ENCODE measurements at regions not wholly inside any gene's neighbourhood (a gene's known extent, or its start where the extent isn't known, plus 50 kb on each side); places are given as distances from the start of the nearest gene placed in this dataset.

DNA sequence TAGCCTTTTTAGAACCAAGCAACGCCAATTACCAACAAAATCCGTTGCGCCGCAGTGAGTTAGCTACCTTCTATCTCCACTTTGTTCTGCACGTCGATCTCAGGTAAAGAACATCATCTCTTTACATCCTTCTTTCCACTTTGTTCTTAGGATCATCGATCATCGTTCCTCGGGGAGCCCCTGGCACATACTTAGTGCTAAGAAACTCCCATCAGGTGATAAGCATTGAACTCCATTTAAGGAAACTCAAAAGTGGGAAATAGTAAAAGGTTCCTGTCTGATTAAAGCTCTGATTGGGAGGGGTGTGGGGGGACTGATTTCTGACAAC, 227.0 kb upstream of the PRSS16 start:
- no peak for DNase-seq
- Histone ChIP-seq H3K4me1 (ENCODE audit: insufficient read depth) (no peaks in the 10 kb centered on the region), H3K27me3 (no peaks in the 10 kb centered on the region), H3K9me3 (peaks cover 0 to 9% of the 10 kb centered on the region in 2 donors), H3K36me3 (no peaks in the 10 kb centered on the region), H3K27ac (peak overlapping the region in 1 of 2 donors; percentile 89), H3K4me3 (peak overlapping the region; percentile 81)
- WGBS, 3 donors = 66 to 86% (median 68%) methylated on average over 9 of the region's 9 CpGs
- intact Hi-C loops (cut with DNase I) = no loop called here
- TF ChIP-seq POLR2A (IDR thresholded peaks at IDR 0.05) (no peak), EP300 (IDR thresholded peaks at IDR 0.05) (no peak)
- TF ChIP-seq, protein P1, sequence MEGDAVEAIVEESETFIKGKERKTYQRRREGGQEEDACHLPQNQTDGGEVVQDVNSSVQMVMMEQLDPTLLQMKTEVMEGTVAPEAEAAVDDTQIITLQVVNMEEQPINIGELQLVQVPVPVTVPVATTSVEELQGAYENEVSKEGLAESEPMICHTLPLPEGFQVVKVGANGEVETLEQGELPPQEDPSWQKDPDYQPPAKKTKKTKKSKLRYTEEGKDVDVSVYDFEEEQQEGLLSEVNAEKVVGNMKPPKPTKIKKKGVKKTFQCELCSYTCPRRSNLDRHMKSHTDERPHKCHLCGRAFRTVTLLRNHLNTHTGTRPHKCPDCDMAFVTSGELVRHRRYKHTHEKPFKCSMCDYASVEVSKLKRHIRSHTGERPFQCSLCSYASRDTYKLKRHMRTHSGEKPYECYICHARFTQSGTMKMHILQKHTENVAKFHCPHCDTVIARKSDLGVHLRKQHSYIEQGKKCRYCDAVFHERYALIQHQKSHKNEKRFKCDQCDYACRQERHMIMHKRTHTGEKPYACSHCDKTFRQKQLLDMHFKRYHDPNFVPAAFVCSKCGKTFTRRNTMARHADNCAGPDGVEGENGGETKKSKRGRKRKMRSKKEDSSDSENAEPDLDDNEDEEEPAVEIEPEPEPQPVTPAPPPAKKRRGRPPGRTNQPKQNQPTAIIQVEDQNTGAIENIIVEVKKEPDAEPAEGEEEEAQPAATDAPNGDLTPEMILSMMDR (IDR thresholded peaks at IDR 0.05) = no peak

DNA sequence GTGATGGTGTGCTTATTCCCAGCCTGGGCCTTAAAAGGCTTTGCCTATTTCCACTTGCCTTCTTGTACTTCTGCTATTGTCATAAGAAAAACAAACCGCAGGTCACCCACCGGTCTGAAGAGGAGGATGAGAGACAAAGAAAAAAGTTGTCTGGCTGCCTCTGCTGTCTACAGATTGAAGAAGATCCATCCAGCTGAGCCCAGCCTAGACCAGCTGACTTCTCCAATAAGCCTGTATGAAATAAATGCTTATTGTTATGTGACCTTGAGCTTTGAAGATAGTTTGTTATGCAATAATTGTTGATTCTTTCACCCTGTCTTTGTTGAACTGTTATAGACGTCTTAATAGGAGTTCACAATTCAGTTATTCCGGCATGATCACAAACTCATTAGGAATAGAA, 223.8 kb upstream of the PRSS16 start:
- Histone ChIP-seq H3K4me3 (no peak overlapping the region), H3K36me3 (no peaks in the 10 kb centered on the region), H3K27me3 (no peaks in the 10 kb centered on the region), H3K27ac (no peak overlapping the region), H3K4me1 (ENCODE audit: insufficient read depth) (no peaks in the 10 kb centered on the region), H3K9me3 (peaks cover 0 to 6% of the 10 kb centered on the region in 2 donors)
- no peak for DNase-seq
- TF ChIP-seq, protein P1 (IDR thresholded peaks at IDR 0.05) = no peak
- TF ChIP-seq EP300 (IDR thresholded peaks at IDR 0.05) (no peak), POLR2A (IDR thresholded peaks at IDR 0.05) (no peak)
- intact Hi-C loops (cut with DNase I) = no loop called here
- 83 to 89% (median 84%) methylated on average over 4 of the region's 4 CpGs for WGBS, 3 donors

DNA sequence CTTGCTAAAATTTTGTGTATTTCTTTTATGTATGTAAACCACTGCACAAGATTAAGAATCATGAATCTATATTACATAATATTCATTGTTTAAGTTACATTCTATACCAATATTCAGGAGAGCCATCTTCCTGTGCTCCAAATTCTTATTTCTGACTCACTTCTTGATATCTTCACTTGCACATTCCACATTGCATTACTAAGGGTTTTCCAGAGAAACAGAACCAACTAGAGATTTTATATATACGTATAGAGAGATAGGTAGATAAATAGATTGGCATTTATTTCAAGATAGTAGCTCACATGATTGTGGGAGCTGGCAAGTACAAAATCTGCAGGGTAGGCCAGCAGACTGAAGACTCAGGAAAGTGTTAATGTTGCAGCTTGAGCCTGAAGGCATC, 222.2 kb upstream of the PRSS16 start:
- H3K4me1 ChIP-seq (ENCODE audit: insufficient read depth) = no peaks in the 10 kb centered on the region
- TF ChIP-seq EP300 (IDR thresholded peaks at IDR 0.05) = no peak
- no peak for TF ChIP-seq POLR2A (IDR thresholded peaks at IDR 0.05)
- TF ChIP-seq, protein P1 (IDR thresholded peaks at IDR 0.05) = no peak
- H3K9me3 ChIP-seq = peaks cover 0 to 6% of the 10 kb centered on the region in 2 donors
- 80 to 88% (median 82%) methylated on average over 1 of the region's 1 CpG for WGBS, 3 donors
- no peaks in the 10 kb centered on the region for H3K27me3 ChIP-seq
- DNase-seq = no peak
- H3K27ac ChIP-seq = no peak overlapping the region
- intact Hi-C loops (cut with DNase I) = no loop called here
- no peak overlapping the region for H3K4me3 ChIP-seq
- no peaks in the 10 kb centered on the region for H3K36me3 ChIP-seq

DNA sequence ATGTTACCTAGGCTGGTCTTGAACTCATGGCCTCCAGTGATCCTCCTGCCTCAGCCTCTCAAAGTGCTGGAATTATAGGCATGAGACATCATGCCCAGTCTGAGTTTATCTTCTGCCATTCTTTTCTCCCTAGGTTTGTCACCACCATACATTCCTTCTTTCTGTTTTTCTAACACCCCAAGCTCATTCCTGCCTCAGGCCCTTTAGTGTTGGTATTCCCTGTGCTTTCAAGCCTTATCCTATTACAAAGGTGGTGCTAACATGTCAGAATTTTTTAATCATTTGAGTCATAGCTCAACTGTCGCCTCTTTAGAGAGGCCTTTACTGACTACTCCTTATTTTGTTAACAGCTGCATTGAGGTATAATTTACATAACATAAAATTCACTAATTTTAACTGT, 221.1 kb upstream of the PRSS16 start:
- no peak for DNase-seq
- Histone ChIP-seq H3K27ac (no peak overlapping the region), H3K36me3 (no peaks in the 10 kb centered on the region), H3K9me3 (peaks cover 0 to 6% of the 10 kb centered on the region in 2 donors), H3K4me1 (ENCODE audit: insufficient read depth) (no peaks in the 10 kb centered on the region), H3K27me3 (no peaks in the 10 kb centered on the region), H3K4me3 (no peak overlapping the region)
- WGBS, 3 donors = 83 to 89% (median 84%) methylated on average over 1 of the region's 1 CpG
- intact Hi-C loops (cut with DNase I) = no loop called here
- TF ChIP-seq EP300 (IDR thresholded peaks at IDR 0.05) (no peak), POLR2A (IDR thresholded peaks at IDR 0.05) (no peak)
- TF ChIP-seq, protein P1 (IDR thresholded peaks at IDR 0.05) = no peak

- Histone ChIP-seq H3K4me3 (no peak overlapping the region), H3K27ac (no peak overlapping the region), H3K9me3 (no peaks in the 10 kb centered on the region), H3K27me3 (no peaks in the 10 kb centered on the region), H3K36me3 (no peaks in the 10 kb centered on the region), H3K4me1 (ENCODE audit: insufficient read depth) (no peaks in the 10 kb centered on the region)
- TF ChIP-seq, protein P1 (IDR thresholded peaks at IDR 0.05) = no peak
- TF ChIP-seq POLR2A (IDR thresholded peaks at IDR 0.05) (no peak), EP300 (IDR thresholded peaks at IDR 0.05) (no peak)
- intact Hi-C loops (cut with DNase I) = no loop called here
- no peak for DNase-seq
- WGBS, 3 donors = 95 to 100% (median 95%) methylated on average over 1 of the region's 1 CpG
Observed at GRCh38 chr6:27031302-27031701, 216.2 kb upstream of the PRSS16 start.

Data from ovary (tissue), 7 donors.